Heart right ventricle (tissue), 16 donors: ENCODE measurements at regions not wholly inside any gene's neighbourhood (a gene's known extent, or its start where the extent isn't known, plus 50 kb on each side); places are given as distances from the start of the nearest gene placed in this dataset.
A peak's percentile ranks its signal among the peaks of the same experiment; 100 is the strongest.

ENCODE experiments used
- ATAC-seq, 8 donors: fragments of 200-7000 bp; cut with Tn5 transposase; one replicate each; pipeline ENCODE4 v1.9.1; 2020; ENCODE audit warnings: mild to moderate bottlenecking in 8 of 8, moderate library complexity in 8 of 8, moderate number of reproducible peaks in 1 of 8
- DNase-seq, 2 donors: peaks; one replicate each; pipeline ENCODE4 v3.0.0-alpha.2; 2020
- H3K27ac ChIP-seq, 10 donors: fragments of 200-600 bp; sonication (generic) in 2 of 10; one replicate each; pipeline versions ENCODE4 v1.5.0 to v1.8.0; 2020 to 2022; ENCODE audit warnings: mild to moderate bottlenecking in 3 of 10
- H3K27me3 ChIP-seq, 7 donors: fragments of 200-600 bp; one replicate each; pipeline ENCODE4 v1.8.0; 2021 to 2022; ENCODE audit warnings: mild to moderate bottlenecking in 2 of 7
- H3K36me3 ChIP-seq, 9 donors: fragments of 200-600 bp; sonication (generic) in 1 of 9; one replicate each; pipeline versions ENCODE4 v1.5.0 to v1.8.0; 2020 to 2022; ENCODE audit warnings: mild to moderate bottlenecking in 2 of 9
- H3K4me1 ChIP-seq, 9 donors: fragments of 200-600 bp; sonication (generic) in 1 of 9; one replicate each; pipeline versions ENCODE4 v1.5.0 to v1.8.0; 2020 to 2022; ENCODE audit warnings: mild to moderate bottlenecking in 4 of 9
- H3K4me3 ChIP-seq, 10 donors: fragments of 200-600 bp; sonication (generic) in 2 of 10; one replicate each; pipeline versions ENCODE4 v1.5.0 to v1.8.0; 2020 to 2022; ENCODE audit warnings: mild to moderate bottlenecking in 7 of 10, moderate library complexity in 2 of 10
- H3K9me3 ChIP-seq, 11 donors: fragments of 200-600 bp in 10 of 11; sonication (generic) in 2 of 11; one replicate each; pipeline versions ENCODE4 v1.5.0 to v1.8.0; 2013 to 2022; ENCODE audit warnings: mild to moderate bottlenecking in 2 of 11, control low read depth in 1 of 11, moderate library complexity in 1 of 11
- CTCF ChIP-seq, 9 donors: fragments of 200-600 bp; sonication (generic) in 2 of 9; IDR thresholded peaks; one replicate each; pipeline versions ENCODE4 v1.5.0 to v1.8.0; 2021 to 2022; ENCODE audit warnings: antibody characterized with exemption in 9 of 9, mild to moderate bottlenecking in 5 of 9, moderate library complexity in 1 of 9
- WGBS, 2 donors: extraction: QIAGEN DNeasy Blood & Tissue Kit; methylation state at CpG; one replicate each; pipeline ENCODE4 v1.1.7; 2013; ENCODE audit warnings: inconsistent platforms in 1 of 2; 5-methylcytosine and 5-hydroxymethylcytosine counted together
- intact Hi-C, 10 donors: fragments of 100-400 bp; cut with DNase I; formaldehyde crosslinking; loops; one replicate each; pipeline versions ENCODE4 v1.11.1 to v1.14.2; 2022
- donor health status: Arrhythmogenic right ventricular cardiomyopathy.
- donor health status: ischemic (EF 13 %, LVEDD 7.1; RV severe dilation, severe dysfunction).
- donor health status: healthy with polysubstance abuse.
- donor health status: DM: no; HTN: yes; CAD: no.
- donor health status: DM: no; HTN: no; CAD: no.
- donor health status: ischemic (EF 25% LVEDD 6.9; RV normal size, moderate dysfunction).
- donor health status: ischemic (EF 25% LVEDD 5.7; RV mildly dilated, moderate dysfunction).
- donor health status: healthy.
- donor health status: DM: yes; HTN: yes; CAD: no.
- donor health status: Ischemic cardiomyopathy.
- donor health status: ischemic (EF 35%, LVEDD 5.7; RV mildly dilated, moderate dysfunction).
- donor health status: nonischemic (EF 11% LVEDD 7.7; RV severe dilation, severe dysfunction).
- donor health status: DM: yes; HTN: yes; CAD: no.
- donor health status: PGD.
- donor health status: ischemic (EF 29% LVEDD 5.4; RV normal size, mild dysfunction).
- donor health status: nonischemic (EF 23%, LVEDD 6.1; RV moderate dilation, normal function).

GRCh38 chr5:54700986-54701578, 183.5 kb downstream of the SNX18 start:
- no peak for DNase-seq
- TF ChIP-seq CTCF (IDR thresholded peaks at IDR 0.05), result no peak
- WGBS, 2 donors, result 87 to 90% methylated on average over 5 of the region's 5 CpGs

GRCh38 chr5:54696931-54697330, 179.4 kb downstream of the SNX18 start:
- H3K36me3 ChIP-seq, result no peaks in the 10 kb centered on the region
- intact Hi-C loops, result no loop called here
- peak in 1 of 2 donors; percentile 23 for DNase-seq
- peaks cover 0 to 58% (median 17%) of the 10 kb centered on the region in 9 donors for H3K4me1 ChIP-seq
- 37 to 44% methylated on average over 4 of the region's 4 CpGs for WGBS, 2 donors
- H3K27ac ChIP-seq, result peak overlapping the region in 2 of 10 donors; percentile 33 to 35
- no peak for TF ChIP-seq CTCF (IDR thresholded peaks at IDR 0.05)
- ATAC-seq, result peak in 4 of 8 donors; percentile 16 to 45 (median 38)
- no peaks in the 10 kb centered on the region for H3K27me3 ChIP-seq
- H3K9me3 ChIP-seq, result no peaks in the 10 kb centered on the region
- no peak overlapping the region for H3K4me3 ChIP-seq

More at GRCh38 chr5:54700986-54701578, 183.5 kb downstream of the SNX18 start:
- Histone ChIP-seq H3K4me1 (peaks cover 6 to 82% (median 46%) of the 10 kb centered on the region in 9 donors), H3K4me3 (no peak overlapping the region), H3K27me3 (no peaks in the 10 kb centered on the region), H3K9me3 (no peaks in the 10 kb centered on the region), H3K27ac (peak overlapping the region in 2 of 10 donors; percentile 12 to 64), H3K36me3 (no peaks in the 10 kb centered on the region)
- ATAC-seq, result peak in 4 of 8 donors; percentile 16 to 60 (median 42)
- intact Hi-C loops, result loop anchor here in 1 of 10 donors (5.0 kb wide), 1 partner anchor 39 kb away; no protein-coding TSS in a partner anchor

GRCh38 chr5:54696346-54696745, 178.8 kb downstream of the SNX18 start:
- no peaks in the 10 kb centered on the region for H3K27me3 ChIP-seq
- intact Hi-C loops, result no loop called here
- H3K9me3 ChIP-seq, result no peaks in the 10 kb centered on the region
- H3K4me3 ChIP-seq, result no peak overlapping the region
- no peak for DNase-seq
- no peak for TF ChIP-seq CTCF (IDR thresholded peaks at IDR 0.05)
- 78 to 79% methylated on average over 3 of the region's 3 CpGs for WGBS, 2 donors
- ATAC-seq, result no peak
- peak overlapping the region in 1 of 10 donors; percentile 35 for H3K27ac ChIP-seq
- peaks cover 0 to 56% (median 12%) of the 10 kb centered on the region in 9 donors for H3K4me1 ChIP-seq
- no peaks in the 10 kb centered on the region for H3K36me3 ChIP-seq

- intact Hi-C loops, result no loop called here
- no peaks in the 10 kb centered on the region for H3K36me3 ChIP-seq
- no peaks in the 10 kb centered on the region for H3K27me3 ChIP-seq
- no peak for DNase-seq
- peaks cover 0 to 52% (median 12%) of the 10 kb centered on the region in 9 donors for H3K4me1 ChIP-seq
- H3K9me3 ChIP-seq, result no peaks in the 10 kb centered on the region
- ATAC-seq, result no peak
- H3K4me3 ChIP-seq, result no peak overlapping the region
- H3K27ac ChIP-seq, result no peak overlapping the region
- TF ChIP-seq CTCF (IDR thresholded peaks at IDR 0.05), result no peak
- WGBS, 2 donors, result 83 to 96% methylated on average over 5 of the region's 5 CpGs
These were observed 177.8 kb downstream of the SNX18 start for GRCh38 chr5:54695198-54695966.
